IPS-18c (cell line): ENCODE measurements at regions not wholly inside any gene's neighbourhood (a gene's known extent, or its start where the extent isn't known, plus 50 kb on each side); places are given as distances from the start of the nearest gene placed in this dataset.
"Not testable (repeated sequence)": the region's sequence is repeated elsewhere in the genome, so short reads cannot be mapped to it uniquely, and the experiment has no call there.

Experiments
- H3K4me3 ChIP-seq: 2 replicates; pipeline ENCODE4 v1.7.0; 2013; ENCODE audit warnings: low read depth, mild to moderate bottlenecking, low read length, moderate library complexity; ENCODE audit not compliant: insufficient read depth
- H3K9me3 ChIP-seq: one replicate; pipeline ENCODE4 v1.6.1; 2013; ENCODE audit warnings: mild to moderate bottlenecking, low read length, moderate library complexity; ENCODE audit not compliant: control insufficient read depth, insufficient read depth

GRCh38 chr5:174510782-174511453 is 213.5 kb upstream of the MSX2 start:
- not testable (repeated sequence) for H3K4me3 ChIP-seq, H3K9me3 ChIP-seq

- no peak overlapping the region for H3K4me3 ChIP-seq
- no peaks in the 10 kb centered on the region for H3K9me3 ChIP-seq
These were observed 212.6 kb upstream of the MSX2 start for GRCh38 chr5:174511714-174512253.

- H3K4me3 ChIP-seq, result no peak overlapping the region
- no peaks in the 10 kb centered on the region for H3K9me3 ChIP-seq
These were observed 210.1 kb upstream of the MSX2 start for GRCh38 chr5:174514325-174514724.

- H3K9me3 ChIP-seq, result no peaks in the 10 kb centered on the region
- no peak overlapping the region for H3K4me3 ChIP-seq
These were observed 209.4 kb upstream of the MSX2 start for GRCh38 chr5:174514983-174515394.

- Histone ChIP-seq H3K9me3 (no peaks in the 10 kb centered on the region), H3K4me3 (no peak overlapping the region)
These were observed 207.6 kb upstream of the MSX2 start for GRCh38 chr5:174516741-174517140.

- no peak overlapping the region for H3K4me3 ChIP-seq
- peaks cover 4% of the 10 kb centered on the region for H3K9me3 ChIP-seq
These were observed 205.9 kb upstream of the MSX2 start for GRCh38 chr5:174518512-174518911.

GRCh38 chr5:174520420-174521396 is 203.7 kb upstream of the MSX2 start:
- no peak overlapping the region for H3K4me3 ChIP-seq

GRCh38 chr5:174521449-174521848 is 202.9 kb upstream of the MSX2 start:
- H3K4me3 ChIP-seq, result no peak overlapping the region
- H3K9me3 ChIP-seq, result peaks cover 4% of the 10 kb centered on the region

More at GRCh38 chr5:174520420-174521396, 203.7 kb upstream of the MSX2 start:
- H3K9me3 ChIP-seq, result peaks cover 4% of the 10 kb centered on the region

- Histone ChIP-seq H3K9me3 (peaks cover 4% of the 10 kb centered on the region), H3K4me3 (no peak overlapping the region)
These were observed 201.7 kb upstream of the MSX2 start for GRCh38 chr5:174522480-174523260.

GRCh38 chr5:174523311-174524071 is 200.9 kb upstream of the MSX2 start:
- Histone ChIP-seq H3K9me3 (peaks cover 4% of the 10 kb centered on the region), H3K4me3 (no peak overlapping the region)

- H3K9me3 ChIP-seq, result peaks cover 4% of the 10 kb centered on the region
- H3K4me3 ChIP-seq, result no peak overlapping the region
These were observed 200.0 kb upstream of the MSX2 start for GRCh38 chr5:174524351-174524750.

GRCh38 chr5:174526177-174526576 is 198.2 kb upstream of the MSX2 start:
- H3K9me3 ChIP-seq, result peaks cover 4% of the 10 kb centered on the region
- no peak overlapping the region for H3K4me3 ChIP-seq

GRCh38 chr5:174527916-174528540 is 196.4 kb upstream of the MSX2 start:
- no peak overlapping the region for H3K4me3 ChIP-seq
- peaks cover 2% of the 10 kb centered on the region for H3K9me3 ChIP-seq

GRCh38 chr5:174528821-174529544 is 195.4 kb upstream of the MSX2 start:
- Histone ChIP-seq H3K9me3 (no peaks in the 10 kb centered on the region), H3K4me3 (no peak overlapping the region)

GRCh38 chr5:174529925-174530681 is 194.3 kb upstream of the MSX2 start:
- no peaks in the 10 kb centered on the region for H3K9me3 ChIP-seq
- H3K4me3 ChIP-seq, result no peak overlapping the region
